KG1 (cell line): ENCODE measurements at regions not wholly inside any gene's neighbourhood (a gene's known extent, or its start where the extent isn't known, plus 50 kb on each side); places are given as distances from the start of the nearest gene placed in this dataset.

ENCODE experiments used
- DNase-seq: peaks from one replicate; lab custom pipeline; 2025; lab: John Stamatoyannopoulos, UW

GRCh38 chr5:107216587-107216986 lies 454.1 kb downstream of the EFNA5 start:
- no peak for DNase-seq

- DNase-seq: no peak
Measured at GRCh38 chr5:107215611-107216010, 455.1 kb downstream of the EFNA5 start.

GRCh38 chr5:107213025-107213424 lies 457.7 kb downstream of the EFNA5 start:
- no peak for DNase-seq

- no peak for DNase-seq
Measured at GRCh38 chr5:107211630-107212029, 459.1 kb downstream of the EFNA5 start.

- no peak for DNase-seq
Measured at GRCh38 chr5:107208867-107209266, 461.9 kb downstream of the EFNA5 start.

GRCh38 chr5:107204413-107204812 lies 466.3 kb downstream of the EFNA5 start:
- DNase-seq: no peak

GRCh38 chr5:107203243-107203642 lies 467.5 kb downstream of the EFNA5 start:
- DNase-seq: no peak

GRCh38 chr5:107199756-107200155 lies 471.0 kb downstream of the EFNA5 start:
- no peak for DNase-seq

- DNase-seq: no peak
Measured at GRCh38 chr5:107196500-107197059, 474.2 kb downstream of the EFNA5 start.

- DNase-seq: no peak
Measured at GRCh38 chr5:107195890-107196395, 474.8 kb downstream of the EFNA5 start.

- DNase-seq: no peak
Measured at GRCh38 chr5:107184871-107185270, 485.9 kb downstream of the EFNA5 start.

- DNase-seq: no peak
Measured at GRCh38 chr5:107184066-107184465, 486.7 kb downstream of the EFNA5 start.

GRCh38 chr5:107170620-107171019 lies 500.1 kb downstream of the EFNA5 start:
- DNase-seq: no peak

GRCh38 chr5:107169867-107170266 lies 500.9 kb downstream of the EFNA5 start:
- DNase-seq: no peak

- no peak for DNase-seq
Measured at GRCh38 chr5:107168848-107169752, 501.6 kb downstream of the EFNA5 start.

GRCh38 chr5:107168086-107168485 lies 502.7 kb downstream of the EFNA5 start:
- no peak for DNase-seq

GRCh38 chr5:107165296-107165695 lies 505.4 kb downstream of the EFNA5 start:
- DNase-seq: no peak

- DNase-seq: no peak
Measured at GRCh38 chr5:107157809-107158208, 512.9 kb downstream of the EFNA5 start.

- no peak for DNase-seq
Measured at GRCh38 chr5:107155707-107156106, 515.0 kb downstream of the EFNA5 start.

GRCh38 chr5:107154593-107154992 lies 516.1 kb downstream of the EFNA5 start:
- no peak for DNase-seq

GRCh38 chr5:107153283-107153682 lies 517.5 kb downstream of the EFNA5 start:
- DNase-seq: no peak

GRCh38 chr5:107149243-107150005 lies 521.3 kb downstream of the EFNA5 start:
- no peak for DNase-seq

- DNase-seq: no peak
Measured at GRCh38 chr5:107147589-107147988, 523.1 kb downstream of the EFNA5 start.
